ENCODE measurements at regions not wholly inside any gene's neighbourhood (a gene's known extent, or its start where the extent isn't known, plus 50 kb on each side); places are given as distances from the start of the nearest gene placed in this dataset.

DNA sequence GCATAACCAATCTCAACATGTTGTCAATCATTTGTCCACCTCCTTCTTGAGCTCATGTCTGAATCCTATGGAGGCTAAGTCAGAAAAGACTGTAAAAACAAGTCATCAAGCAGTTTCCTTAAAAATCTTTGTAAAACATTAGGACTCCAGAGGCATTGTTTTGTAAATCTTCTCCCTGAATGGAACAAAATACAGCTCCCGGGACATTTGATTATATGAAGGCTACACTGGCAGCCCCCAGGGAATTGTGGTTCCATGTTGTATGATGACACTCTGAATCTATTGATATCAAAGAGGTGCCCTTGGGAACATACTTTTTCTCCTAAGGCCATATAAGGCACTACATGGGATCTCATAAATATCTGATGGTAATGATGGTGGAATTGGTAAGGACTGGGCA, 83.2 kb upstream of the NUDT12 start:
- no peak overlapping the region for H3K4me3 ChIP-seq

DNA sequence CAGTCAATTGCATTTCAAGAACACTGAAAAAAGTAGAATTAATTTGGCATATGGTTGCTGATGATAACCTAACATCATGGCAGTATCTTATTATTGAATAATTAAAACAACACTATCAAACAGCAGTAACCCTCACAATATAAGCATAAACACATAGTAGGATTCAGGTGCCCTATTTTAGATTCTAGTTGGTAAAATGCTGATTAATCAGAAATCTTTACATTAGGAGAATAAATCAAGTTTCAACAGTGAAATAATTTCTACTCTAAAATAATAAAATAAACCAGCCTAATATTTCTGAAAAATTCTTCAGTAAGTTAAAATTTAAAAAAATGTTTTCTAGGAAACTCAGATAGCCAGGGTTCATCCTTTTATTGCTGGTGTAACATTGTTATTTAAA, 76.4 kb upstream of the NUDT12 start:
- Histone ChIP-seq H3K27me3 (ENCODE audit: low read depth) (no peaks in the 10 kb centered on the region), H3K27ac (replicated peaks) (no peak overlapping the region), H3K36me3 (no peaks in the 10 kb centered on the region), H3K4me3 (no peak overlapping the region), H3K9me3 (replicated peaks) (no peaks in the 10 kb centered on the region), H3K4me1 (no peaks in the 10 kb centered on the region)
- DNase-seq: no peak
- intact Hi-C loops (cut with micrococcal nuclease): no loop called here
- TF ChIP-seq, protein P1, sequence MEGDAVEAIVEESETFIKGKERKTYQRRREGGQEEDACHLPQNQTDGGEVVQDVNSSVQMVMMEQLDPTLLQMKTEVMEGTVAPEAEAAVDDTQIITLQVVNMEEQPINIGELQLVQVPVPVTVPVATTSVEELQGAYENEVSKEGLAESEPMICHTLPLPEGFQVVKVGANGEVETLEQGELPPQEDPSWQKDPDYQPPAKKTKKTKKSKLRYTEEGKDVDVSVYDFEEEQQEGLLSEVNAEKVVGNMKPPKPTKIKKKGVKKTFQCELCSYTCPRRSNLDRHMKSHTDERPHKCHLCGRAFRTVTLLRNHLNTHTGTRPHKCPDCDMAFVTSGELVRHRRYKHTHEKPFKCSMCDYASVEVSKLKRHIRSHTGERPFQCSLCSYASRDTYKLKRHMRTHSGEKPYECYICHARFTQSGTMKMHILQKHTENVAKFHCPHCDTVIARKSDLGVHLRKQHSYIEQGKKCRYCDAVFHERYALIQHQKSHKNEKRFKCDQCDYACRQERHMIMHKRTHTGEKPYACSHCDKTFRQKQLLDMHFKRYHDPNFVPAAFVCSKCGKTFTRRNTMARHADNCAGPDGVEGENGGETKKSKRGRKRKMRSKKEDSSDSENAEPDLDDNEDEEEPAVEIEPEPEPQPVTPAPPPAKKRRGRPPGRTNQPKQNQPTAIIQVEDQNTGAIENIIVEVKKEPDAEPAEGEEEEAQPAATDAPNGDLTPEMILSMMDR (IDR thresholded peaks at IDR 0.05; ENCODE audit: borderline replicate concordance): no peak

More for the DNA sequence above, 83.2 kb upstream of the NUDT12 start:
- Histone ChIP-seq H3K9me3 (replicated peaks) (no peaks in the 10 kb centered on the region), H3K27ac (replicated peaks) (no peak overlapping the region), H3K27me3 (ENCODE audit: low read depth) (no peaks in the 10 kb centered on the region), H3K36me3 (no peaks in the 10 kb centered on the region), H3K4me1 (no peaks in the 10 kb centered on the region)
- TF ChIP-seq, protein P1 (IDR thresholded peaks at IDR 0.05; ENCODE audit: borderline replicate concordance): no peak
- intact Hi-C loops (cut with micrococcal nuclease): no loop called here
- DNase-seq: no peak

DNA sequence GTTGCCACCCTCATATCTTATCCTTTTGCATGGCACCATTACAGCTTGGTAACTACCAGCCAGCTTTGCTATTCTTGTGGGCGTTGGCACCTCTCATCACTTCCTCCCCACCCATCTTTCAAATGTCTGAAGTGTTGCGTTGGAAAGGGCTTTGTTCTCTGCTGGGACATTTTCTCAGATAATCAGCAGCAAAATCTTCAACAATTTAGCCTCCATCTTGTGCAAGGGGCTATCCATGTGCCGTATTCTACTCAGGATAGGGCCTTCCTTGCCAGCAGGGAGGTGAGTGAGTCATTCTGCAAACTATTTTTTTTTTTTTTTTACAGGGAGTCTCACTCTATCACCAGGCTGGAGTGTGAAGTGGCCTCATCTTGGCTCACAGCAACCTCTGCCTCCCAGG, 62.1 kb upstream of the NUDT12 start:
- Histone ChIP-seq H3K27ac (replicated peaks) (no peak overlapping the region), H3K4me3 (no peak overlapping the region), H3K27me3 (ENCODE audit: low read depth) (no peaks in the 10 kb centered on the region), H3K36me3 (no peaks in the 10 kb centered on the region), H3K4me1 (no peaks in the 10 kb centered on the region), H3K9me3 (replicated peaks) (no peaks in the 10 kb centered on the region)
- TF ChIP-seq, protein P1 (IDR thresholded peaks at IDR 0.05; ENCODE audit: borderline replicate concordance): no peak
- no peak for DNase-seq
- intact Hi-C loops (cut with micrococcal nuclease): no loop called here

DNA sequence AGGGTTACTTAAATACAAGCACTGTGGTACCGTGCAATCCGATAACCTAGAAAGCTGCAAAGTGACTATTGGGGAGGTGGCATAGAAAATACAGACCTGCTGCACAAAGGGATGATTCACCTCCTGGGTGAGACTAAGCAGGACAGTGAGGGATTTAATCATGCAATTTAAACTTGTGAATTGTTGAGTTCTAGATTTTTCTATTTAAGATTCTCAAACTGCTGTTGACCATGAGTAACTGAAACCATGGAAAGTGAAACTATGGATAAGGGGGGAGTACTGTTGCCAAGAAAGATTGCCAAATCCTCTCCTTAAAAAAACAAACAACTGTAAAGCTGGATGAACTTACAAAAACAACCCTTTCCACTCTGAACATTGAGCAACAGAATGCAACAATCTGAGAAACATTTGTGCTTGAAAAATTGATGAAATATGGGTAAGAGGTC, 61.5 kb upstream of the NUDT12 start:
- H3K27me3 ChIP-seq (ENCODE audit: low read depth): no peaks in the 10 kb centered on the region
- no peak overlapping the region for H3K4me3 ChIP-seq
- H3K9me3 ChIP-seq (replicated peaks): no peaks in the 10 kb centered on the region
- H3K4me1 ChIP-seq: no peaks in the 10 kb centered on the region
- intact Hi-C loops (cut with micrococcal nuclease): no loop called here
- DNase-seq: no peak
- H3K27ac ChIP-seq (replicated peaks): no peak overlapping the region
- H3K36me3 ChIP-seq: no peaks in the 10 kb centered on the region
- TF ChIP-seq, protein P1 (IDR thresholded peaks at IDR 0.05; ENCODE audit: borderline replicate concordance): no peak

DNA sequence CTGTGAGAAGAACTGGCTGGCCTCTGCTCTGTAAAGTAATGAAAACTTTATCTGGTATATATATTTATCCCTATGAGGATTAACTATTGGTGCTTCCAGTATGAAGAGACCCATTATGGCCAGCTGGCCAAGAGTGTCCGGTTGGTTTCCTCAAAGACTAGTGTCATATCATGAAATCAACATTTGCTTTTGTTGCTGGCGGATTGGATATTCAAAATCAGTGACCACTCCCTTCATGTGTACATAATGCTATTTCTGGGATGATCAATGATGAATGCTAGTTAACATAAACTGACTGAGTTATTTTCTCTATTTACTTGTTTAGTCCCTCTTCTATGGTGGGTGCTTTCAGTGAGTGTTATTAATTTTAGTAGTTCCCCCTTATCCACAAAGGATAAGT, 60.8 kb upstream of the NUDT12 start:
- TF ChIP-seq, protein P1 (IDR thresholded peaks at IDR 0.05; ENCODE audit: borderline replicate concordance): no peak
- no peak overlapping the region for H3K27ac ChIP-seq (replicated peaks)
- H3K36me3 ChIP-seq: no peaks in the 10 kb centered on the region
- intact Hi-C loops (cut with micrococcal nuclease): no loop called here
- no peak for DNase-seq
- H3K9me3 ChIP-seq (replicated peaks): no peaks in the 10 kb centered on the region
- no peaks in the 10 kb centered on the region for H3K27me3 ChIP-seq (ENCODE audit: low read depth)
- no peak overlapping the region for H3K4me3 ChIP-seq
- no peaks in the 10 kb centered on the region for H3K4me1 ChIP-seq

DNA sequence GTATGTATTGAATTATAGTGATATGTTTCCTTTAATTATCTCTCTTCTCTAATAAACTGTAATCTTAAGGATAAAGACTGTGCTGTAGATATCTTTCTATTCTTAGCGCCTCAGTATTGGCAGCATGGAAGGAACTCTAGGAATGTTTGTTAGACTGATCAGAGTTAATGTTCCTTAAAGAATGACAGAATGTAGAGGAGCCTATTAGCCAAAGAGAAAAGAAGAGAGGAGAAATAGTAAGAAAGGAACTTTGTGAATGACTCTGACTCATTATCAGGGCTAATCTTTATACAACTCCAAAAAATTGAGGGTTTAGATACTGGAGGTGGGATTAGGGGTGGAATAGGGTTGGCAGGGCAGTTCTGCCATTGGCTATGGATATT, 59.0 kb upstream of the NUDT12 start:
- Histone ChIP-seq H3K27me3 (ENCODE audit: low read depth) (no peaks in the 10 kb centered on the region), H3K36me3 (no peaks in the 10 kb centered on the region), H3K9me3 (replicated peaks) (no peaks in the 10 kb centered on the region), H3K4me3 (no peak overlapping the region), H3K4me1 (no peaks in the 10 kb centered on the region), H3K27ac (replicated peaks) (no peak overlapping the region)
- TF ChIP-seq, protein P1 (IDR thresholded peaks at IDR 0.05; ENCODE audit: borderline replicate concordance): no peak
- DNase-seq: no peak
- intact Hi-C loops (cut with micrococcal nuclease): no loop called here

All from left ventricle myocardium inferior (tissue), 1 donor.